ENCODE measurements at regions not wholly inside any gene's neighbourhood (a gene's known extent, or its start where the extent isn't known, plus 50 kb on each side); places are given as distances from the start of the nearest gene placed in this dataset.

DNA sequence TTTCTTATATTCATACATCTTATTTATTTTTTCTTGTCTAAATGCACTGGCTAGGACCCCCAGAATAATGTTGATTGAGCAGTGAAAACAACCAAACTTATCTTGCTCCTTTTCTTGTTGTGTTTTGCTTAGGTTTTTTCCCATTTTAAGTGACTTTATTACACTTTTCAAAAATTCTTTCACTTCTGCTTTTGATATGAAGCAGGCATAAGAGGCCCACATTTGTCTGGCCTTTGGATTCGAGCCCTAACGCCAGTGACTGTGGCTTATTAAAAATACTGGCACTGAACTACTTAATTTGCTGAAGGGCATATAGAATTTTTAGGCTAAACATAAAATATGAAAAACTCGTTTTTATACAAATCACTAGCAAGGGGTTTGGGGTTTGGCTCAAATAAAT is 197.0 kb downstream of the ASB9 start:
- Histone ChIP-seq H3K27ac (ENCODE audit: insufficient read length, low read depth, low read length) (no peak overlapping the region), H4K5ac (ENCODE audit: insufficient read length, low read depth, low read length) (no peak overlapping the region), H3K23me2 (ENCODE audit: insufficient read length, low read depth, low read length, poor library complexity, severe bottlenecking) (no peaks in the 10 kb centered on the region), H3K23ac (ENCODE audit: insufficient read length, low read depth, low read length) (no peak overlapping the region), H2BK120ac (ENCODE audit: low read depth, low read length, poor library complexity, severe bottlenecking) (no peak overlapping the region), H4K20me1 (ENCODE audit: control insufficient read depth, insufficient read depth, insufficient read length) (no peaks in the 10 kb centered on the region), H3T11ph (ENCODE audit: low read length) (no peak overlapping the region), H3K9me3 (ENCODE audit: control insufficient read depth, low read depth, low read length) (no peaks in the 10 kb centered on the region), H3K79me1 (ENCODE audit: insufficient read depth, low read depth, low read length, poor library complexity, severe bottlenecking) (no peaks in the 10 kb centered on the region), H3K27me3 (ENCODE audit: insufficient read depth, low read length) (no peaks in the 10 kb centered on the region), H3K14ac (ENCODE audit: insufficient read depth, low read length) (no peak overlapping the region), H2BK15ac (ENCODE audit: low read depth, low read length) (no peak overlapping the region), H3K9ac (ENCODE audit: extremely low read depth, insufficient read length, low read length) (no peak overlapping the region), H2BK20ac (ENCODE audit: low read depth, low read length, poor library complexity, severe bottlenecking) (no peak overlapping the region), H3K4me2 (ENCODE audit: insufficient read depth, insufficient read length, low read length) (no peak overlapping the region), H2AK5ac (ENCODE audit: insufficient read length, low read length) (no peak overlapping the region), H2AFZ (ENCODE audit: low read length) (no peak overlapping the region), H3K4ac (ENCODE audit: low read depth, low read length) (no peak overlapping the region), H4K91ac (ENCODE audit: insufficient read length, low read depth, low read length) (no peak overlapping the region), H3K56ac (ENCODE audit: insufficient read length, low read depth, low read length) (no peak overlapping the region), H4K8ac (replicated peaks; ENCODE audit: insufficient read length, low read depth, low read length) (no peak overlapping the region), H3K4me1 (ENCODE audit: insufficient read depth, low read length) (no peaks in the 10 kb centered on the region), H2BK5ac (ENCODE audit: insufficient read length, low read length) (no peak overlapping the region), H2BK12ac (ENCODE audit: insufficient read length, low read depth, low read length) (no peak overlapping the region), H3K79me2 (ENCODE audit: insufficient read depth, low read length) (no peaks in the 10 kb centered on the region), H3K18ac (ENCODE audit: insufficient read length, low read depth, low read length) (no peak overlapping the region)
- Mint-ChIP-seq H3K9me3 (peaks cover 35 to 46% of the 10 kb centered on the region in 2 experiments), H3K4me1 (no peaks in the 10 kb centered on the region), H3K4me3 (no peak overlapping the region), H3K27ac (no peak overlapping the region), H3K27me3 (ENCODE audit: low read depth) (no peaks in the 10 kb centered on the region), H3K36me3 (ENCODE audit: insufficient read depth in 1 of 3, low read depth in 3 of 3) (no peaks in the 10 kb centered on the region)
- no CpG with 5 or more reads among the region's 3 CpGs for WGBS (ENCODE audit: extremely low coverage, insufficient read length, low lambda C conversion rate)
- no peak for DNase-seq
- TF ChIP-seq, protein P1, sequence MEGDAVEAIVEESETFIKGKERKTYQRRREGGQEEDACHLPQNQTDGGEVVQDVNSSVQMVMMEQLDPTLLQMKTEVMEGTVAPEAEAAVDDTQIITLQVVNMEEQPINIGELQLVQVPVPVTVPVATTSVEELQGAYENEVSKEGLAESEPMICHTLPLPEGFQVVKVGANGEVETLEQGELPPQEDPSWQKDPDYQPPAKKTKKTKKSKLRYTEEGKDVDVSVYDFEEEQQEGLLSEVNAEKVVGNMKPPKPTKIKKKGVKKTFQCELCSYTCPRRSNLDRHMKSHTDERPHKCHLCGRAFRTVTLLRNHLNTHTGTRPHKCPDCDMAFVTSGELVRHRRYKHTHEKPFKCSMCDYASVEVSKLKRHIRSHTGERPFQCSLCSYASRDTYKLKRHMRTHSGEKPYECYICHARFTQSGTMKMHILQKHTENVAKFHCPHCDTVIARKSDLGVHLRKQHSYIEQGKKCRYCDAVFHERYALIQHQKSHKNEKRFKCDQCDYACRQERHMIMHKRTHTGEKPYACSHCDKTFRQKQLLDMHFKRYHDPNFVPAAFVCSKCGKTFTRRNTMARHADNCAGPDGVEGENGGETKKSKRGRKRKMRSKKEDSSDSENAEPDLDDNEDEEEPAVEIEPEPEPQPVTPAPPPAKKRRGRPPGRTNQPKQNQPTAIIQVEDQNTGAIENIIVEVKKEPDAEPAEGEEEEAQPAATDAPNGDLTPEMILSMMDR (conservative IDR thresholded peaks at IDR 0.05) = no peak
